A673 (cell line): ENCODE measurements at regions not wholly inside any gene's neighbourhood (a gene's known extent, or its start where the extent isn't known, plus 50 kb on each side); places are given as distances from the start of the nearest gene placed in this dataset.

Experiments used
- BruUV-seq: library from RNA; stranded (reverse); fragments of 400-500 nt; replicated peaks from 2 replicates; lab custom pipeline; 2021; lab: Mats Ljungman, UMichigan
- CTCF ChIA-PET: fragments of 300-600 bp; sonication (Branson Sonifier 250); formaldehyde crosslinking; loops from one replicate; lab custom pipeline; 2022; ENCODE audit warnings: antibody characterized with exemption; lab: Charles Lee
- POLR2A ChIA-PET: fragments of 300-600 bp; sonication (Branson Sonifier 250); formaldehyde crosslinking; loops from one replicate; lab custom pipeline; 2022; ENCODE audit warnings: antibody characterized with exemption; ENCODE audit not compliant: low non-redundant PET; lab: Charles Lee
- DNase-seq: peaks from one replicate; pipeline ENCODE4 v3.0.0-alpha.2; 2015; ENCODE audit warnings: low spot score
- H3K27ac ChIP-seq: fragments of 200-600 bp; sonication (generic); 2 replicates; pipeline ENCODE4 v1.5.1; 2016; ENCODE audit warnings: mixed run types, low read depth, mild to moderate bottlenecking, mixed read lengths, antibody characterized with exemption, low read length; ENCODE audit not compliant: poor library complexity, severe bottlenecking
- H3K27me3 ChIP-seq: fragments of 200-600 bp; sonication (generic); replicated peaks from 2 replicates; pipeline ENCODE4 v1.6.1; 2017; ENCODE audit warnings: mixed run types, low read depth, mild to moderate bottlenecking, mixed read lengths, antibody characterized with exemption, low read length; ENCODE audit not compliant: insufficient read depth, poor library complexity
- H3K36me3 ChIP-seq: fragments of 200-600 bp; sonication (generic); 2 replicates; pipeline ENCODE4 v1.6.1; 2016; ENCODE audit warnings: mixed run types, mild to moderate bottlenecking, mixed read lengths, antibody characterized with exemption, low read length; ENCODE audit not compliant: insufficient read depth, poor library complexity, severe bottlenecking
- H3K4me1 ChIP-seq: fragments of 200-600 bp; sonication (generic); 2 replicates; pipeline ENCODE4 v1.6.1; 2017; ENCODE audit warnings: mixed run types, mild to moderate bottlenecking, mixed read lengths, antibody characterized with exemption, low read length; ENCODE audit not compliant: insufficient read depth, poor library complexity, severe bottlenecking
- H3K4me3 ChIP-seq: fragments of 200-600 bp; sonication (generic); 2 replicates; pipeline ENCODE4 v1.5.1; 2016; ENCODE audit warnings: low read depth, mixed run types, mild to moderate bottlenecking, mixed read lengths, low read length; ENCODE audit not compliant: poor library complexity, severe bottlenecking
- H3K9me3 ChIP-seq: fragments of 200-600 bp; sonication (generic); 2 replicates; pipeline ENCODE4 v1.6.1; 2016; ENCODE audit warnings: mixed run types, low read depth, mild to moderate bottlenecking, mixed read lengths, antibody characterized with exemption, low read length; ENCODE audit not compliant: poor library complexity, severe bottlenecking
- EZH2 ChIP-seq: fragments of 200-600 bp; sonication (generic); IDR thresholded peaks from 2 replicates; pipeline ENCODE4 v1.6.1; 2017; ENCODE audit warnings: borderline replicate concordance, low read depth, mild to moderate bottlenecking, mixed read lengths, antibody characterized with exemption, low read length; ENCODE audit not compliant: poor library complexity, severe bottlenecking
- intact Hi-C: fragments of 100-400 bp; cut with micrococcal nuclease; formaldehyde crosslinking; loops from one replicate; pipeline ENCODE4 v1.10.0; 2022; ENCODE audit not compliant: unreplicated experiment
- TF ChIP-seq, protein P1 (sequence below): fragments of 300-800, 200-600 bp; sonication (generic); conservative IDR thresholded peaks from 2 replicates; pipeline ENCODE4 v1.5.1; 2017; ENCODE audit warnings: low read depth, mild to moderate bottlenecking, antibody characterized with exemption, low read length, moderate library complexity, mixed read lengths

DNA sequence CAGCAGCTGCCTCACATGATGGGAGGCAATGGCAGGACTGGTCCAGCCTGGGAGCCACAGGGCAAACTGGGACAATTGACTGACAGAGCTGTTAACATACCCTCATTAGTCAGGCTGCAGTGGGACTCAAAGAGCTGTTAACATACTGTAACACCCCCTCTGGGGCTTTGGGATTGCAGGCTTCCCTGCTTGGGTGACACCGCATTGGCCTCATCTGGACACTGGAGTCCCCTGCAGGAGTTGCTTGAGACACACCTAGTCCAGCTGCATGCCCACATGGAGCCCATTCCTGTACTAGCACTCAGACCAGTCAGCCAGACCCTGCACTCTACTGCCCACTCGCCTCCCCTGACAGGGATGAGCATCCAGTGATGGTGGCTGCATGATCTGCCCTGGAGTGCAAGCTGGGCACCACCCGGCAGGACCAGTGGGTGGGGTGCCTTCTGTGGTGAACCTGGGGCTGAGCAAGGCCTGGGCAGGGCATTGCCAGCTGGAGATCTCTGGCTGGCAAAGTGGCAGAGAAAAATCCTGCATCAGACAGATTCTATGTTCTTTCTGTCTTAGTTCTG is 138.8 kb downstream of the DTHD1 start:
- DNase-seq = no peak
- CTCF ChIA-PET = no interaction called here
- BruUV-seq = no TSS peak

DNA sequence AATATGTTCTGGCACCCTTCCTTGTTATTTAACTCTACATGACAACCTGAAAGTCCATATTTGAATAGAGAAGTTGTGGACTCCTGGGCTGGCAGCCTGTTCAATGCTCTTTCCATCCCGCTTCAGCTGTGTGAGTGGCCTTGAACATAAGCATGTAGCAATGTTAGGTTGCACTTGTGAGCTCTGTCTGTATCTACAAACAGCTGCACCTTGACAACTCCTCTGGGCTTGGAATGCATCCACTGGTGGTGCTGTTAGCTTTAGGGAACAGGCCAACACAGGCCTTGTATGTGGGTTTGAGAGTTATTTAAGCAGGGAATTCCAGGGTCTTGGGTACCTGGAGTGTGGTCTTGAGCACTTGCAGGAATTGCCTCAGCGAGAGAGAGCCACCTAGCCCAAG is 141.2 kb downstream of the DTHD1 start:
- intact Hi-C loops = no loop called here
- BruUV-seq = no TSS peak
- POLR2A ChIA-PET = no interaction called here

More for the DNA sequence above, 138.8 kb downstream of the DTHD1 start:
- no peaks in the 10 kb centered on the region for H3K36me3 ChIP-seq
- H3K27me3 ChIP-seq = no peaks in the 10 kb centered on the region
- TF ChIP-seq, protein P1, sequence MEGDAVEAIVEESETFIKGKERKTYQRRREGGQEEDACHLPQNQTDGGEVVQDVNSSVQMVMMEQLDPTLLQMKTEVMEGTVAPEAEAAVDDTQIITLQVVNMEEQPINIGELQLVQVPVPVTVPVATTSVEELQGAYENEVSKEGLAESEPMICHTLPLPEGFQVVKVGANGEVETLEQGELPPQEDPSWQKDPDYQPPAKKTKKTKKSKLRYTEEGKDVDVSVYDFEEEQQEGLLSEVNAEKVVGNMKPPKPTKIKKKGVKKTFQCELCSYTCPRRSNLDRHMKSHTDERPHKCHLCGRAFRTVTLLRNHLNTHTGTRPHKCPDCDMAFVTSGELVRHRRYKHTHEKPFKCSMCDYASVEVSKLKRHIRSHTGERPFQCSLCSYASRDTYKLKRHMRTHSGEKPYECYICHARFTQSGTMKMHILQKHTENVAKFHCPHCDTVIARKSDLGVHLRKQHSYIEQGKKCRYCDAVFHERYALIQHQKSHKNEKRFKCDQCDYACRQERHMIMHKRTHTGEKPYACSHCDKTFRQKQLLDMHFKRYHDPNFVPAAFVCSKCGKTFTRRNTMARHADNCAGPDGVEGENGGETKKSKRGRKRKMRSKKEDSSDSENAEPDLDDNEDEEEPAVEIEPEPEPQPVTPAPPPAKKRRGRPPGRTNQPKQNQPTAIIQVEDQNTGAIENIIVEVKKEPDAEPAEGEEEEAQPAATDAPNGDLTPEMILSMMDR = no peak
- TF ChIP-seq EZH2 = no peak
- no peak overlapping the region for H3K27ac ChIP-seq
- H3K4me3 ChIP-seq = no peak overlapping the region
- H3K4me1 ChIP-seq = no peaks in the 10 kb centered on the region
- POLR2A ChIA-PET = no interaction called here
- no peaks in the 10 kb centered on the region for H3K9me3 ChIP-seq
- intact Hi-C loops = no loop called here

DNA sequence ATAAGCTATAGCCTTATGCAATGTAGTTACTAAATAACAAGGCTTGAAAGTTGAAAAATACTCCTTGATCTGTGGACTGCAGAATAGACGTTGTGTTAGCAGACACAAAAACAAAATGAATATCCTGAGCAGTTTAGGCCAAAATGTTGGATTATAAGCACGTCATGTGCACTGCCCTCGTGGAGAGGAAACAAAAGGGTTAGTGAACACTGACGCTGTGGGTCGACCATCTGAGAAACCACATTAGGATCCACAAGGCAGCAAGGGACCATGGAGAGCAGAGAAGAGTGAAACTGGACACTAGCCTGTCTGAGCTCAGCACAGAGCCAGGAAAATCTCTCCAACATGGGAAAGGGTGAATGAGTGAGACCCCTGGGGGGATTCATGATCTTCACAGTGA is 145.3 kb downstream of the DTHD1 start:
- intact Hi-C loops = no loop called here
- Histone ChIP-seq H3K27ac (no peak overlapping the region), H3K36me3 (no peaks in the 10 kb centered on the region), H3K9me3 (peaks cover 5% of the 10 kb centered on the region), H3K4me1 (no peaks in the 10 kb centered on the region), H3K4me3 (no peak overlapping the region), H3K27me3 (no peaks in the 10 kb centered on the region)
- no peak for DNase-seq
- ChIA-PET CTCF (no interaction called here), POLR2A (no interaction called here)
- TF ChIP-seq, protein P1 = no peak
- TF ChIP-seq EZH2 = no peak
- no TSS peak for BruUV-seq

More for the DNA sequence above, 141.2 kb downstream of the DTHD1 start:
- H3K27me3 ChIP-seq = no peaks in the 10 kb centered on the region
- no peak overlapping the region for H3K4me3 ChIP-seq
- no peaks in the 10 kb centered on the region for H3K4me1 ChIP-seq
- H3K27ac ChIP-seq = no peak overlapping the region
- CTCF ChIA-PET = no interaction called here
- no peak for TF ChIP-seq EZH2
- TF ChIP-seq, protein P1 = no peak
- no peak for DNase-seq
- H3K9me3 ChIP-seq = no peaks in the 10 kb centered on the region
- no peaks in the 10 kb centered on the region for H3K36me3 ChIP-seq
